Activated T-cell treated with anti-CD3 and anti-CD28 coated beads, Interleukin-2, amount 50 U/mL, for 48 hours (primary cell): ENCODE measurements at regions not wholly inside any gene's neighbourhood (a gene's known extent, or its start where the extent isn't known, plus 50 kb on each side); places are given as distances from the start of the nearest gene placed in this dataset.

Experiments
- DNase-seq, 2 experiments: peaks; one replicate each; pipeline ENCODE4 v3.0.0-alpha.2; 2020

GRCh38 chr19:28521614-28522544 lies 691.1 kb downstream of the UQCRFS1 start:
- no peak for DNase-seq

GRCh38 chr19:28520998-28521568 lies 691.9 kb downstream of the UQCRFS1 start:
- no peak for DNase-seq

- no peak for DNase-seq
Observed at GRCh38 chr19:28519952-28520861, 692.7 kb downstream of the UQCRFS1 start.

- DNase-seq, result no peak
Observed at GRCh38 chr19:28519218-28519779, 693.7 kb downstream of the UQCRFS1 start.

GRCh38 chr19:28516415-28516872 lies 696.5 kb downstream of the UQCRFS1 start:
- DNase-seq, result no peak

- no peak for DNase-seq
Observed at GRCh38 chr19:28514166-28514565, 698.8 kb downstream of the UQCRFS1 start.

- no peak for DNase-seq
Observed at GRCh38 chr19:28511655-28512054, 701.3 kb downstream of the UQCRFS1 start.

GRCh38 chr19:28509079-28509895 lies 703.7 kb downstream of the UQCRFS1 start:
- DNase-seq, result no peak

GRCh38 chr19:28508666-28509065 lies 704.3 kb downstream of the UQCRFS1 start:
- no peak for DNase-seq

GRCh38 chr19:28505933-28506332 lies 707.0 kb downstream of the UQCRFS1 start:
- DNase-seq, result no peak

- no peak for DNase-seq
Observed at GRCh38 chr19:28505134-28505533, 707.8 kb downstream of the UQCRFS1 start.

GRCh38 chr19:28504727-28505126 lies 708.2 kb downstream of the UQCRFS1 start:
- no peak for DNase-seq

GRCh38 chr19:28504139-28504538 lies 708.8 kb downstream of the UQCRFS1 start:
- DNase-seq, result no peak

- no peak for DNase-seq
Observed at GRCh38 chr19:28502879-28503734, 709.8 kb downstream of the UQCRFS1 start.

GRCh38 chr19:28501976-28502375 lies 711.0 kb downstream of the UQCRFS1 start:
- DNase-seq, result no peak

- DNase-seq, result no peak
Observed at GRCh38 chr19:28500982-28501630, 711.8 kb downstream of the UQCRFS1 start.

GRCh38 chr19:28500296-28500695 lies 712.7 kb downstream of the UQCRFS1 start:
- no peak for DNase-seq

- DNase-seq, result no peak
Observed at GRCh38 chr19:28498404-28498976, 714.5 kb downstream of the UQCRFS1 start.

- DNase-seq, result no peak
Observed at GRCh38 chr19:28497887-28498286, 715.1 kb downstream of the UQCRFS1 start.

GRCh38 chr19:28497137-28497536 lies 715.8 kb downstream of the UQCRFS1 start:
- no peak for DNase-seq
